CD14-positive monocyte (primary cell): ENCODE measurements at regions not wholly inside any gene's neighbourhood (a gene's known extent, or its start where the extent isn't known, plus 50 kb on each side); places are given as distances from the start of the nearest gene placed in this dataset.

Experiments
- DNase-seq, 3 donors: peaks; one replicate each; pipeline ENCODE4 v3.0.0-alpha.2; 2011 to 2022
- H2AFZ ChIP-seq: 2 replicates; pipeline ENCODE4 v1.6.0; 2012; ENCODE audit warnings: mild to moderate bottlenecking, low read depth, low read length, inconsistent platforms; ENCODE audit not compliant: insufficient read depth, poor library complexity, severe bottlenecking
- H3K27ac ChIP-seq, 2 donors: 1 replicate in 1 of 2; 2 replicates in 1 of 2; pipeline ENCODE4 v1.5.1; 2012 to 2013; ENCODE audit warnings: low read length in 2 of 2, control low read depth in 1 of 2, inconsistent platforms in 1 of 2, low read depth in 1 of 2, mild to moderate bottlenecking in 1 of 2
- H3K27me3 ChIP-seq, 2 donors: one replicate each; pipeline versions ENCODE4 v1.6.0 to v1.6.1; 2011 to 2013; ENCODE audit warnings: low read length in 2 of 2; ENCODE audit not compliant: control insufficient read depth in 2 of 2, insufficient read depth in 2 of 2
- H3K36me3 ChIP-seq, 2 donors: replicated peaks in 1 of 2; 1 replicate in 1 of 2; 2 replicates in 1 of 2; pipeline versions ENCODE4 v1.5.1 to v1.6.1; 2012 to 2013; ENCODE audit warnings: low read length in 2 of 2, control low read depth in 1 of 2, inconsistent platforms in 1 of 2, mild to moderate bottlenecking in 1 of 2; ENCODE audit not compliant: insufficient read depth in 2 of 2, control insufficient read depth in 1 of 2
- H3K4me1 ChIP-seq, 2 donors: 1 replicate in 1 of 2; 2 replicates in 1 of 2; pipeline versions ENCODE4 v1.5.1 to v1.6.1; 2012 to 2013; ENCODE audit warnings: low read length in 2 of 2, control low read depth in 1 of 2, inconsistent platforms in 1 of 2, mild to moderate bottlenecking in 1 of 2, moderate library complexity in 1 of 2; ENCODE audit not compliant: insufficient read depth in 2 of 2, control insufficient read depth in 1 of 2
- H3K4me2 ChIP-seq: replicated peaks from 2 replicates; pipeline ENCODE3; 2012; ENCODE audit warnings: low read length, moderate library complexity, mild to moderate bottlenecking; ENCODE audit not compliant: poor library complexity, severe bottlenecking; ENCODE audit errors: extremely low read depth
- H3K4me3 ChIP-seq, 3 experiments: fragments of 200-600 bp in 1 of 3; sonication (generic) in 1 of 3; replicated peaks in 1 of 3; 1 replicate in 2 of 3; 2 replicates in 1 of 3; pipeline ENCODE4 v1.5.1; 2011 to 2013; ENCODE audit warnings: low read length in 3 of 3, mild to moderate bottlenecking in 3 of 3, control low read depth in 2 of 3, low read depth in 2 of 3, inconsistent platforms in 1 of 3, moderate library complexity in 1 of 3
- H3K79me2 ChIP-seq: 2 replicates; pipeline ENCODE4 v1.6.0; 2012; ENCODE audit warnings: mild to moderate bottlenecking, control low read depth, inconsistent platforms, low read length, moderate library complexity; ENCODE audit not compliant: insufficient read depth
- H3K9ac ChIP-seq: 2 replicates; pipeline ENCODE4 v1.6.0; 2017; ENCODE audit warnings: low read length, mild to moderate bottlenecking; ENCODE audit not compliant: insufficient read depth, poor library complexity, severe bottlenecking
- H3K9me3 ChIP-seq, 2 donors: replicated peaks in 1 of 2; 1 replicate in 1 of 2; 2 replicates in 1 of 2; pipeline versions ENCODE4 v1.5.1 to v1.6.1; 2012 to 2013; ENCODE audit warnings: low read length in 2 of 2, control low read depth in 1 of 2; ENCODE audit not compliant: control insufficient read depth in 1 of 2, insufficient read depth in 1 of 2
- H4K20me1 ChIP-seq: 2 replicates; pipeline ENCODE4 v1.6.0; 2012; ENCODE audit warnings: mild to moderate bottlenecking, low read length, control low read depth, moderate library complexity; ENCODE audit not compliant: insufficient read depth
- H3K27ac Mint-ChIP-seq, 7 donors: one replicate each; pipeline ENCODE4 v1.8.0; 2020; ENCODE audit warnings: mild to moderate bottlenecking in 7 of 7, mixed read lengths in 7 of 7, moderate library complexity in 6 of 7, inconsistent platforms in 2 of 7
- H3K27me3 Mint-ChIP-seq, 3 donors: one replicate each; pipeline ENCODE4 v1.8.0; 2021 to 2022; ENCODE audit warnings: low read depth in 3 of 3, mild to moderate bottlenecking in 3 of 3, mixed read lengths in 3 of 3, moderate library complexity in 3 of 3, inconsistent platforms in 1 of 3
- H3K36me3 Mint-ChIP-seq, 2 donors: one replicate each; pipeline ENCODE4 v1.8.0; 2020; ENCODE audit warnings: mixed read lengths in 2 of 2, inconsistent platforms in 1 of 2, mild to moderate bottlenecking in 1 of 2
- H3K4me1 Mint-ChIP-seq: one replicate; pipeline ENCODE4 v1.8.0; 2020; ENCODE audit warnings: mild to moderate bottlenecking, mixed read lengths
- H3K4me3 Mint-ChIP-seq, 2 donors: one replicate each; pipeline ENCODE4 v1.8.0; 2020; ENCODE audit warnings: mild to moderate bottlenecking in 2 of 2, mixed read lengths in 2 of 2, moderate library complexity in 1 of 2
- H3K9me3 Mint-ChIP-seq, 7 donors: one replicate each; pipeline ENCODE4 v1.8.0; 2020 to 2022; ENCODE audit warnings: mixed read lengths in 7 of 7, mild to moderate bottlenecking in 6 of 7, moderate library complexity in 6 of 7, inconsistent platforms in 2 of 7
- WGBS: methylation state at CpG from one replicate; pipeline ENCODE4 v1.1.5; 2013; ENCODE audit warnings: missing lambda C conversion rate; ENCODE audit not compliant: insufficient coverage; 5-methylcytosine and 5-hydroxymethylcytosine counted together
- intact Hi-C, 2 donors: fragments of 100-400 bp; cut with micrococcal nuclease; formaldehyde crosslinking; loops; one replicate each; pipeline versions ENCODE4 v1.15.0 to v1.15.1; 2023
- TF ChIP-seq, protein P1 (sequence below): fragments of 200-600 bp; IDR thresholded peaks from one replicate; pipeline ENCODE4 v1.8.0; 2022; ENCODE audit warnings: antibody characterized with exemption, mild to moderate bottlenecking

- H3K27me3 Mint-ChIP-seq = no peaks in the 10 kb centered on the region
- TF ChIP-seq, protein P1, sequence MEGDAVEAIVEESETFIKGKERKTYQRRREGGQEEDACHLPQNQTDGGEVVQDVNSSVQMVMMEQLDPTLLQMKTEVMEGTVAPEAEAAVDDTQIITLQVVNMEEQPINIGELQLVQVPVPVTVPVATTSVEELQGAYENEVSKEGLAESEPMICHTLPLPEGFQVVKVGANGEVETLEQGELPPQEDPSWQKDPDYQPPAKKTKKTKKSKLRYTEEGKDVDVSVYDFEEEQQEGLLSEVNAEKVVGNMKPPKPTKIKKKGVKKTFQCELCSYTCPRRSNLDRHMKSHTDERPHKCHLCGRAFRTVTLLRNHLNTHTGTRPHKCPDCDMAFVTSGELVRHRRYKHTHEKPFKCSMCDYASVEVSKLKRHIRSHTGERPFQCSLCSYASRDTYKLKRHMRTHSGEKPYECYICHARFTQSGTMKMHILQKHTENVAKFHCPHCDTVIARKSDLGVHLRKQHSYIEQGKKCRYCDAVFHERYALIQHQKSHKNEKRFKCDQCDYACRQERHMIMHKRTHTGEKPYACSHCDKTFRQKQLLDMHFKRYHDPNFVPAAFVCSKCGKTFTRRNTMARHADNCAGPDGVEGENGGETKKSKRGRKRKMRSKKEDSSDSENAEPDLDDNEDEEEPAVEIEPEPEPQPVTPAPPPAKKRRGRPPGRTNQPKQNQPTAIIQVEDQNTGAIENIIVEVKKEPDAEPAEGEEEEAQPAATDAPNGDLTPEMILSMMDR = no peak
- DNase-seq = no peak
- H3K27ac ChIP-seq = no peak overlapping the region
- no peaks in the 10 kb centered on the region for H3K9me3 ChIP-seq
- 79% methylated on average over 3 of the region's 5 CpGs for WGBS
- H2AFZ ChIP-seq = no peak overlapping the region
- no peaks in the 10 kb centered on the region for H3K4me1 ChIP-seq
- H3K4me1 Mint-ChIP-seq = no peaks in the 10 kb centered on the region
- H3K27ac Mint-ChIP-seq = no peak overlapping the region
- H3K36me3 Mint-ChIP-seq = no peaks in the 10 kb centered on the region
- H3K79me2 ChIP-seq = no peaks in the 10 kb centered on the region
- peaks cover 0 to 6% (median 0%) of the 10 kb centered on the region in 7 donors for H3K9me3 Mint-ChIP-seq
- H3K9ac ChIP-seq = no peak overlapping the region
- no peaks in the 10 kb centered on the region for H3K36me3 ChIP-seq
- intact Hi-C loops = no loop called here
- H3K4me3 Mint-ChIP-seq = no peak overlapping the region
- no peak overlapping the region for H3K4me3 ChIP-seq
- H3K27me3 ChIP-seq = no peaks in the 10 kb centered on the region
- no peak overlapping the region for H3K4me2 ChIP-seq
- H4K20me1 ChIP-seq = no peaks in the 10 kb centered on the region
Observed at GRCh38 chr12:74977832-74978481, 231.7 kb downstream of the KCNC2 start.

DNA sequence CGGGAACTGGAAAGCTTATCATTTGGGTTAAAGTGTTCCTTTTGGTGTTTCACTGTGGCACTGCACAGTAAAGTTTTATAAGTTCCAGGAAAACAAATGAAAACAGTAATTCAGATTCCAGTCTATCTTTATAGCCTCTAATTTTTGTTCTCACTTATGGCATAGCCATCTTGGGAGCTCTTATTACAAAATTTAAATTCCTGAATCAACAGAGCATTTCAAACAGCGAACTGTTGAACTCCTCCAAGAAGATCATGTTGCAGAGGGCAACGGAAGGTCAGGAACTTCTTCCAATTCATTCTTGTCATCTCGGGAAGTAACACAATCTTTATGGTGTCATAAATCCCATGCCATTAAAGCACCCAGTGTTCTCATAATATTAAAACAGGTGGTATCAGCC is 229.1 kb downstream of the KCNC2 start:
- TF ChIP-seq, protein P1 = no peak
- Mint-ChIP-seq H3K36me3 (no peaks in the 10 kb centered on the region), H3K4me1 (no peaks in the 10 kb centered on the region), H3K9me3 (peaks cover 0 to 6% (median 0%) of the 10 kb centered on the region in 7 donors), H3K27me3 (no peaks in the 10 kb centered on the region), H3K4me3 (no peak overlapping the region), H3K27ac (no peak overlapping the region)
- Histone ChIP-seq H3K36me3 (no peaks in the 10 kb centered on the region), H2AFZ (no peak overlapping the region), H3K27me3 (no peaks in the 10 kb centered on the region), H3K9ac (no peak overlapping the region), H3K4me3 (no peak overlapping the region), H4K20me1 (no peaks in the 10 kb centered on the region), H3K79me2 (no peaks in the 10 kb centered on the region), H3K9me3 (no peaks in the 10 kb centered on the region), H3K27ac (no peak overlapping the region), H3K4me1 (no peaks in the 10 kb centered on the region), H3K4me2 (no peak overlapping the region)
- 60% methylated on average over 1 of the region's 4 CpGs for WGBS
- intact Hi-C loops = no loop called here
- DNase-seq = no peak
